ENCODE measurements at regions not wholly inside any gene's neighbourhood (a gene's known extent, or its start where the extent isn't known, plus 50 kb on each side); places are given as distances from the start of the nearest gene placed in this dataset.

- DNase-seq (ENCODE audit: low read depth): no peak
Observed at GRCh38 chr11:37544491-37544890, 946.5 kb upstream of the RAG2 start.

DNA sequence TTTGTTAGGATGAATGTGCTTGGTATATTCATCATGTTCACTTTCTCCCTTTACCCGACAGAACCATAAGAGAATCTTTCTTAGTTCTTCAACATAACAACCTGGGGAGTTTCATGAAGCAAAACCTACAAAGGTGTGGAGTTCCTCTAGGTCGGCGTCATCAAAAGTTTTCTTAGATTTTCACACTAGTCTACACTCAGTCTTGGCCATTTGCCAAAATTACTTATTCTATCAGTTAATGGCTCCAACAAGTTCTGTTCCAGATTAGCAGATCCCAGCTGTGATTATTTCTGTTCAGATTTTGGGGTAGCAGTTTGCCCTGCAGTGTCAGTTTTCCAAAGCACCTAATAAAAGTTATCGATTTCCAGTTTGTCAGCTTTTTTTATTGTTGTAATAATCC is 935.8 kb upstream of the RAG2 start:
- DNase-seq (ENCODE audit: low read depth): no peak

GRCh38 chr11:37533087-37533486 is 935.1 kb upstream of the RAG2 start:
- DNase-seq (ENCODE audit: low read depth): no peak

DNA sequence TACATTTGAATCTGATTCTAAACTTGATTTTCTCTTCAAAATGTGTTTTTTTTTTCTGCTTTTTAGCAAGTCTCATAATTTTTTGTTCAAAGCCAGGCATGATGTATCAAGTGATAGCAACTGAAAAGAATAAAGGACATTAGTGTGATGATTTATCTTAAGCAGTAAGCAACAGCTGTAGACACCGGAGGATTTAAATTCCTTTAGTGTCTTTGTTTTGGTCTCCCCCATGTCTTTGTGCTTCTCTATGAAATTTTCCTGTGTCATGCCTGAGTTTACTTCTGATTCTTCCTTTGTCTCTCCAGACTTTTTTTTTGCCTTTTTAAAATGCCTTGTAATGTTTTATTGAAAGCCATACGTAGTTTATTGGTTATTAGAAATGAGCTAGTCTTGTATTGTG is 934.2 kb upstream of the RAG2 start:
- no peak for DNase-seq (ENCODE audit: low read depth)

- no peak for DNase-seq (ENCODE audit: low read depth)
Observed at GRCh38 chr11:37527545-37527944, 929.5 kb upstream of the RAG2 start.

GRCh38 chr11:37525336-37525735 is 927.3 kb upstream of the RAG2 start:
- no peak for DNase-seq (ENCODE audit: low read depth)

GRCh38 chr11:37519781-37520180 is 921.7 kb upstream of the RAG2 start:
- DNase-seq (ENCODE audit: low read depth): no peak

DNA sequence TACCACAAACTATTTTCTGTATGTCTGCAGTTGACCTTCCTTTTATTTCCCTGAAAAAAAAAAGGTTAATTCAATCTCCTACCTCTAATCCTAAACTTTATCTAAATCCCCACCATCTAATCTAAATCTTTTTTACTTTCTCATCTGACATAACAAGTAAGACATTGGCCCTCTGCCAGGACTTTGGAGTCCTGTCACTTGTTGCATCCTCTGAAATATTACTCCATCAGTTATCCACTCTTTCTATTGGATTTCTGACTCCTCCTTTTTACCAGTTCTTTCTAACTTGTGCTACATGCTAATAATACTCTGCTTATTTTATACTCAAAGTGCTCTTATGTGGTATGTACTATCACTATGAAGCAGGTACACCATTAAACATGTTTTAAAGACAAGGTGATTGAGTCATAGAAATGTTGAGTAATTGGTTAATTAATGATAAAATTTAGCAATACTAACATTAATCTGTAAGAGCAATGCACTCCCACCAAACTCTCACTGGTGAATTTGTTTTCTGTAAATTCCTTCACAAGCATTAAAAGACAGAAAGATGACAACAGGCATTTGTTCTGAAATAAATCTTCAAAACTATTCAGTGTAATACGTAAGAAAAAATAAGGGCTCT is 914.2 kb upstream of the RAG2 start:
- DNase-seq (ENCODE audit: low read depth): no peak

GRCh38 chr11:37511425-37511933 is 913.4 kb upstream of the RAG2 start:
- DNase-seq (ENCODE audit: low read depth): no peak

DNA sequence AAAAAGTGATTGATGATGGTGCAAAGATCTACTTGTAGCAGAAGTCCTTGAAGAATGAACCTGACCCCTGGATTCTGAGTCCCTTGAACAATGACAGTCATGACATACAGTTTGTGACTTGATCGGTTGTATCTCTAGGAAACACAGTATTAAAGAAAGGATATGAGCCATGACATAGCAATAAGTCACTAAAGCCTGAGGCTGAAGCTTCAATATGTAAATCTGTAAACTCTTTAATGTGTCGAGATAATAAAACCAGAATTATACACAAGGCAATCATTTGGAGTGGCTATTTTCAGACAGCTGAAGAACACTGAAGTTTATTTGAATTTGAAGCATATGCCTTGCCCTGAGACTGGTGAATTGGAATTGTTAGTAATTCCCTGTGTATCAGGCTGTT is 911.5 kb upstream of the RAG2 start:
- no peak for DNase-seq (ENCODE audit: low read depth)

DNA sequence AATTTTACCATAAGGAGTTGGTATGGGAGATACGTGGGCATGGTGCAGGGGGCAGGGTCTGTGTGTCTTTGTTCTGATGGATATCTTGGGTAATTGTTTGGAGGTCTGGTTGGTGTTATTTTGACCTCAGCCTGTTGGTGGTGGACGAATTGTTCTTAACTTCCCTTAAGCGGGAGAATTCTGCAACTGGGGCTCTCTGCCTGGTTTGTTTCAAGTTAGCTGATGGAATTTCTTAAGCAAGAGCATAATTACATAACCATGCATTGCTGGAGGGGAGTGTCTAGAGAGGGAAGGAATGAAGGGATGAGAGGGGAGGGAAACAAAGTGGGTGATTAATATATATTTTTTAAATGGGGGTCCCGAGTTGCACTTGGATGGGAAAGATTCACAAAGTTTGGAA is 908.5 kb upstream of the RAG2 start:
- DNase-seq (ENCODE audit: low read depth): no peak

- no peak for DNase-seq (ENCODE audit: low read depth)
Observed at GRCh38 chr11:37505406-37505805, 907.4 kb upstream of the RAG2 start.

DNA sequence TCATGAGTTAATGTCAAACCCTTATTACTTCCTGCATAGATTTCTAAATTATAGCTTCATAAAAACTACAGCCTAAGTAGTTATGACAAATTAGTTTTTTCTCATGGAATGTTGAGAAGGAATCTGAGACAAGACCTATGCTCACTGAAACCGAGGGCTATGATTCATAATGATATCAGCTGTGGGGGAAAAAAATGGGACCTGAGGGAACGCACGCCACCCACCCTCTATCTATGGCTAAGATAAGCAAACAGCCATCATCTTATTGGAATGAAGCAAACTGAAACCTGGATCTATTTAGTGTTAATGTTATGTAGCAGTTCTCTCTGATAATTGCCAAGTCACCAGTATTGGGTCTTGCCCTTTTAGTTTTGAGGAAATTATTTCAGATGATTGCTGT is 906.9 kb upstream of the RAG2 start:
- peak; percentile 91 for DNase-seq (ENCODE audit: low read depth)

- DNase-seq (ENCODE audit: low read depth): peak; percentile 96
Observed at GRCh38 chr11:37504060-37504611, 906.1 kb upstream of the RAG2 start.

GRCh38 chr11:37503411-37504059 is 905.5 kb upstream of the RAG2 start:
- no peak for DNase-seq (ENCODE audit: low read depth)

GRCh38 chr11:37502202-37502601 is 904.2 kb upstream of the RAG2 start:
- no peak for DNase-seq (ENCODE audit: low read depth)

DNA sequence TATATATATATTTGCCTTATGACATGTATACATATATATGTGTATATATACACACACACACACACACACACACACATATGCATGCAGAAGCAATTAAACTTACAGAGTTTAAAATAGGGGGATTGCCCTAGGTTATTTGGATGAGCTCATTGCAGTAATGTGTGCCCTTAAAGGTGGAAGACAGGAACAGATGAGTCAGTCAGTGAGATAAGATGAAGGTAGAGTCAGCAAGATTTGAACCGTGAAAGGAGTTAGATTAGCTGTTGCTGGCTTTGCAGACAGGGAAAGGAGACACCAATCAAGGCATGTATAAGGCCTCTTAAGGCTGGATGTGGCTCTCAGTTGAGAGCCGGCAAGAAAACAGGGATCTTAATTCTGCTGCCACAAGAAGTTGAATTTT is 902.4 kb upstream of the RAG2 start:
- DNase-seq (ENCODE audit: low read depth): peak; percentile 37

- no peak for DNase-seq (ENCODE audit: low read depth)
Observed at GRCh38 chr11:37497326-37497725, 899.3 kb upstream of the RAG2 start.

DNA sequence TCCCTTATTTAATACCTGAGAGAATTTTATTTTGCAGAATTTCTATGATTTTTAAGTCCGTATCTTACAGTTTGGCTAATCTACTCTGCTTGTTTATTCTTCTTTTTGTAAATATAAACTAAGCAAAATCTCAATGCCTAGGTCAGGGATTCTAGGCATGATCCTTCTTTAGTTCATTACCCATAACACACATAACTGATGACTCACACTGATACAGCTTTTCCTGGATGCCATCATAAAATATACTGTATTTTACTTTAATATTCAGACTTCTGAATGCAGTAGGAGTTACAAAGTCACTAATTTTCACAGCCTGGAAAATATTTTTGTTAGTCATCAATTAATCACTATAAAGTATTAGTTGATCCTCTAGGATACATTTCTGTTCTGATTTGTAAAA is 898.2 kb upstream of the RAG2 start:
- no peak for DNase-seq (ENCODE audit: low read depth)

GRCh38 chr11:37484298-37484697 is 886.3 kb upstream of the RAG2 start:
- DNase-seq (ENCODE audit: low read depth): no peak

- no peak for DNase-seq (ENCODE audit: low read depth)
Observed at GRCh38 chr11:37483761-37484160, 885.7 kb upstream of the RAG2 start.

DNA sequence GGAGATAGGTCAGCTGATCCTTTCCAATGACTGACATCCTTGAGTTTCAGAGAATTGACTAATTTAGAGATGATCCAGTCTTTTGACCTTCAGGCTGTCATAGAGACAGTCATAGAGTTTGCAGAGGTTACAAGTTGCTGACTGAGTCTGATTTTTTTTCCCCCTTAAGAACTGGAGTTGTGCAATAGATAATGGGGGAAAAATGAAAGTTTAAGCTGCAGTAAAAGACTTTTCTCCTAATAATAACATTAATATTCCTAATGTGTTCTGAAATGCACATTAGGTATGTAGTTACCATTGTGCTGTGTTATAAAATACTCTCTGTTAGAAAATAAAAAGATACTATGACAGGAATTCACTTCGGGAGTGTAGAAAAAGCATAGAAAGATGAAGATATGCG is 876.9 kb upstream of the RAG2 start:
- no peak for DNase-seq (ENCODE audit: low read depth)

GRCh38 chr11:37468344-37468743 is 870.3 kb upstream of the RAG2 start:
- DNase-seq (ENCODE audit: low read depth): no peak

All from HT1080 (cell line).